ENCODE measurements at regions not wholly inside any gene's neighbourhood (a gene's known extent, or its start where the extent isn't known, plus 50 kb on each side); places are given as distances from the start of the nearest gene placed in this dataset.

GRCh38 chr18:29171892-29172755 is 995.2 kb upstream of the CDH2 start:
- Histone ChIP-seq H3K14ac (ENCODE audit: insufficient read length) (no peak overlapping the region), H4K5ac (ENCODE audit: insufficient read length, low read depth, low read length) (no peak overlapping the region), H2BK12ac (ENCODE audit: low read depth, low read length) (no peak overlapping the region), H3K79me2 (ENCODE audit: control insufficient read depth in 1 of 2, insufficient read depth in 2 of 2, low read length in 2 of 2) (no peaks in the 10 kb centered on the region), H3K4me2 (ENCODE audit: insufficient read depth in 1 of 2, low read depth in 2 of 2, low read length in 2 of 2) (no peak overlapping the region), H4K20me1 (replicated peaks in 1 of 2; ENCODE audit: control insufficient read depth in 1 of 2, insufficient read depth in 2 of 2, low read length in 2 of 2) (no peaks in the 10 kb centered on the region), H4K91ac (replicated peaks; ENCODE audit: insufficient read length, low read length) (no peak overlapping the region), H3K9ac (replicated peaks in 1 of 4; ENCODE audit: extremely low read depth in 1 of 4, low read depth in 3 of 4, low read length in 3 of 4) (no peak overlapping the region), H3K56ac (replicated peaks; ENCODE audit: insufficient read length, low read depth, low read length) (no peak overlapping the region), H2BK5ac (ENCODE audit: low read depth, low read length) (no peak overlapping the region), H3K4ac (replicated peaks; ENCODE audit: insufficient read length, low read depth, low read length) (no peak overlapping the region), H3K27me3 (replicated peaks in 1 of 4; ENCODE audit: control insufficient read depth in 3 of 4, extremely low read depth in 1 of 4, insufficient read depth in 3 of 4, low read length in 3 of 4) (no peaks in the 10 kb centered on the region), H3K18ac (ENCODE audit: extremely low read depth, low read length) (no peak overlapping the region), H3K4me1 (replicated peaks in 1 of 4; ENCODE audit: control insufficient read depth in 3 of 4, insufficient read depth in 4 of 4, low read length in 3 of 4) (no peaks in the 10 kb centered on the region), H3K23me2 (ENCODE audit: low read depth, low read length) (no peaks in the 10 kb centered on the region), H3K9me3 (ENCODE audit: insufficient read depth in 2 of 2, low read depth in 1 of 2, low read length in 1 of 2) (no peaks in the 10 kb centered on the region), H2AFZ (ENCODE audit: low read length) (no peak overlapping the region), H3K27ac (ENCODE audit: low read depth, low read length) (no peak overlapping the region), H2BK20ac (ENCODE audit: low read length) (no peak overlapping the region), H3K23ac (ENCODE audit: insufficient read length) (no peak overlapping the region), H2AK5ac (ENCODE audit: low read depth, low read length) (no peak overlapping the region), H3K36me3 (ENCODE audit: control insufficient read depth in 2 of 4, insufficient read depth in 4 of 4, low read length in 3 of 4) (no peaks in the 10 kb centered on the region), H2BK120ac (replicated peaks; ENCODE audit: low read depth, low read length) (no peak overlapping the region), H2BK15ac (ENCODE audit: low read length) (no peak overlapping the region), H4K8ac (ENCODE audit: extremely low read depth, insufficient read depth, low read length) (no peak overlapping the region), H3K4me3 (ENCODE audit: extremely low read depth in 1 of 4, insufficient read depth in 2 of 4, low read depth in 3 of 4, low read length in 4 of 4) (no peak overlapping the region), H3K79me1 (ENCODE audit: low read depth, low read length) (no peaks in the 10 kb centered on the region)
- ChIA-PET CTCF (ENCODE audit: partially characterized antibody) (no interaction called here), POLR2A (ENCODE audit: partially characterized antibody) (interaction anchor here (0.9 kb wide), 1 partner anchor 19 kb away, joined by 4 read pairs; no protein-coding TSS in a partner anchor)
- FAIRE-seq (no peak), DNase-seq (ENCODE audit: low read depth in 1 of 2, low spot score in 2 of 2) (no peak)
- no peak for TF ChIP-seq ZNF274 (IDR thresholded peaks at IDR 0.05; ENCODE audit: borderline replicate concordance, extremely low read depth, low read length)
- no peak for TF ChIP-seq YY1 (IDR thresholded peaks at IDR 0.05; ENCODE audit: low read depth, low read length)
- TF ChIP-seq BCL11A (IDR thresholded peaks at IDR 0.05; ENCODE audit: low read depth in 2 of 2, low read length in 2 of 2) = no peak
- no peak for TF ChIP-seq ATF3 (IDR thresholded peaks at IDR 0.05; ENCODE audit: insufficient read depth, low read depth, low read length)
- no peak for TF ChIP-seq TAF7 (optimal IDR thresholded peaks at IDR 0.05; ENCODE audit: borderline replicate concordance, low read depth, low read length)
- no peak for TF ChIP-seq EGR1 (IDR thresholded peaks at IDR 0.05; ENCODE audit: borderline replicate concordance, low read depth, low read length)
- no peak for TF ChIP-seq HDAC2 (IDR thresholded peaks at IDR 0.05; ENCODE audit: borderline replicate concordance in 1 of 2, low read depth in 2 of 2, low read length in 2 of 2)
- no peak for TF ChIP-seq RBBP5 (IDR thresholded peaks at IDR 0.05; ENCODE audit: borderline replicate concordance, low read depth, low read length)
- TF ChIP-seq CHD1 (IDR thresholded peaks at IDR 0.05; ENCODE audit: low read depth, low read length) = no peak
- no peak for TF ChIP-seq TBP (IDR thresholded peaks at IDR 0.05; ENCODE audit: low read depth, low read length)
- no peak for TF ChIP-seq TAF1 (IDR thresholded peaks at IDR 0.05; ENCODE audit: low read depth, low read length)
- TF ChIP-seq BRCA1 (IDR thresholded peaks at IDR 0.05; ENCODE audit: low read depth, low read length) = no peak
- 96% methylated on average over 5 of the region's 5 CpGs; no CpG with 5 or more reads in 1 of the 2 experiments for WGBS, 2 experiments (ENCODE audit: extremely low coverage in 1 of 2, insufficient coverage in 1 of 2, insufficient read length in 1 of 2, insufficient replicate concordance in 2 of 2, low coverage in 1 of 2, low lambda C conversion rate in 2 of 2, missing lambda C conversion rate in 1 of 2)
